ENCODE measurements at regions not wholly inside any gene's neighbourhood (a gene's known extent, or its start where the extent isn't known, plus 50 kb on each side); places are given as distances from the start of the nearest gene placed in this dataset.
A peak's percentile ranks its signal among the peaks of the same experiment; 100 is the strongest.

GRCh38 chr7:108627476-108628051, 57.9 kb downstream of the DNAJB9 start:
- Histone ChIP-seq H3K36me3 (ENCODE audit: low read depth) (no peaks in the 10 kb centered on the region), H3K9me3 (no peaks in the 10 kb centered on the region), H3K4me3 (no peak overlapping the region), H3K4me1 (ENCODE audit: low read depth) (no peaks in the 10 kb centered on the region)
- DNase-seq (no peak), ATAC-seq (no peak)
- TF ChIP-seq, protein P1, sequence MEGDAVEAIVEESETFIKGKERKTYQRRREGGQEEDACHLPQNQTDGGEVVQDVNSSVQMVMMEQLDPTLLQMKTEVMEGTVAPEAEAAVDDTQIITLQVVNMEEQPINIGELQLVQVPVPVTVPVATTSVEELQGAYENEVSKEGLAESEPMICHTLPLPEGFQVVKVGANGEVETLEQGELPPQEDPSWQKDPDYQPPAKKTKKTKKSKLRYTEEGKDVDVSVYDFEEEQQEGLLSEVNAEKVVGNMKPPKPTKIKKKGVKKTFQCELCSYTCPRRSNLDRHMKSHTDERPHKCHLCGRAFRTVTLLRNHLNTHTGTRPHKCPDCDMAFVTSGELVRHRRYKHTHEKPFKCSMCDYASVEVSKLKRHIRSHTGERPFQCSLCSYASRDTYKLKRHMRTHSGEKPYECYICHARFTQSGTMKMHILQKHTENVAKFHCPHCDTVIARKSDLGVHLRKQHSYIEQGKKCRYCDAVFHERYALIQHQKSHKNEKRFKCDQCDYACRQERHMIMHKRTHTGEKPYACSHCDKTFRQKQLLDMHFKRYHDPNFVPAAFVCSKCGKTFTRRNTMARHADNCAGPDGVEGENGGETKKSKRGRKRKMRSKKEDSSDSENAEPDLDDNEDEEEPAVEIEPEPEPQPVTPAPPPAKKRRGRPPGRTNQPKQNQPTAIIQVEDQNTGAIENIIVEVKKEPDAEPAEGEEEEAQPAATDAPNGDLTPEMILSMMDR (IDR thresholded peaks at IDR 0.05): no peak
- intact Hi-C loops (cut with DNase I, micrococcal nuclease): loop anchor here in 1 of 2 donors (10.0 kb wide), 1 partner anchor 347 kb away; no protein-coding TSS in a partner anchor

- Histone ChIP-seq H3K4me3 (no peak overlapping the region), H3K36me3 (ENCODE audit: low read depth) (no peaks in the 10 kb centered on the region), H3K9me3 (no peaks in the 10 kb centered on the region), H3K4me1 (ENCODE audit: low read depth) (no peaks in the 10 kb centered on the region)
- TF ChIP-seq, protein P1 (IDR thresholded peaks at IDR 0.05): no peak
- no peak for ATAC-seq
- intact Hi-C loops (cut with DNase I, micrococcal nuclease): loop anchor here in 1 of 2 donors (10.0 kb wide), 1 partner anchor 346 kb away; no protein-coding TSS in a partner anchor
- DNase-seq: no peak
Observed at GRCh38 chr7:108628678-108629077, 59.0 kb downstream of the DNAJB9 start.

DNA sequence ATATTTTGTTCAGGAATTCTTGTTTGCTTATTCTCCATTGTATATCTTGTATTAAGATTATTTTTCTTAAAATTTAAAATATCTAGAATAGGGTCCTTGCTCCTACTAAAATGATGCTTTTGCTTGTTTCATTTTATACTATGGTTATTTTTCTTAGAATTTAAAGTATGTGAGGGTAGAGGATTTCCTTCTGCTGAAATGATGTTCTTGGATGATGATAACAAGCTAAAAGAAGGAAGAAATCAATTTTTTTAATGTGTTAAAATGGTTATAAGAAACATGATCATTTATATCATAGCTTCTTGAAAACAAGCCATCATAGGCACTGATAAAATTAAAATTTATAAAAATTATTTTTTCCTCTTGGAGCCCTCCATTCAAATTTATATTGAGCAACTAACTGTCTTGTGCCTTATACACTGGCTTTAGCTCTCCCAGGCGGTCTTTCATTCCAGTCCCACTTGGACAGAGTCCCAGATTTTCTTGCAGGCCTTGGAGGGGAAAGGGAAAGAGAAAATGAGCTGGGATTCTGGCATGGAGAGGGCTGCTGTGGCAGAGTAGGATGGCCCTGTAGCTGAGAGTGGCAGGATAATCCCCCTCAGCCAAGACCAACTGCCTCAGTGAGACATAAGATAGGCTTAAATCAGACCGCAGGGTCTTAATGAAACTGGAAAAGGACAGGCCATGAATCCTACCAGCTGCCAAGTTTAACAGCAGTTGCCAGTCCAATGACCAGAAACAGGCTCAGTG, 60.2 kb downstream of the DNAJB9 start:
- ATAC-seq: no peak
- no peaks in the 10 kb centered on the region for H3K36me3 ChIP-seq (ENCODE audit: low read depth)
- peak in 1 of 3 donors; percentile 8 for DNase-seq
- TF ChIP-seq, protein P1 (IDR thresholded peaks at IDR 0.05): no peak
- no peak overlapping the region for H3K4me3 ChIP-seq
- H3K4me1 ChIP-seq (ENCODE audit: low read depth): no peaks in the 10 kb centered on the region
- intact Hi-C loops (cut with DNase I, micrococcal nuclease): loop anchor here in 1 of 2 donors (10.0 kb wide), 1 partner anchor 345 kb away; no protein-coding TSS in a partner anchor
- no peaks in the 10 kb centered on the region for H3K9me3 ChIP-seq

GRCh38 chr7:108634036-108634435, 64.4 kb downstream of the DNAJB9 start:
- Histone ChIP-seq H3K4me1 (ENCODE audit: low read depth) (no peaks in the 10 kb centered on the region), H3K36me3 (ENCODE audit: low read depth) (no peaks in the 10 kb centered on the region), H3K9me3 (no peaks in the 10 kb centered on the region), H3K4me3 (no peak overlapping the region)
- DNase-seq (no peak), ATAC-seq (no peak)
- TF ChIP-seq, protein P1 (IDR thresholded peaks at IDR 0.05): no peak
- intact Hi-C loops (cut with DNase I, micrococcal nuclease): no loop called here

GRCh38 chr7:108634535-108634934, 64.9 kb downstream of the DNAJB9 start:
- H3K4me1 ChIP-seq (ENCODE audit: low read depth): no peaks in the 10 kb centered on the region
- TF ChIP-seq, protein P1 (IDR thresholded peaks at IDR 0.05): no peak
- DNase-seq (no peak), ATAC-seq (no peak)
- intact Hi-C loops (cut with DNase I, micrococcal nuclease): no loop called here
- H3K9me3 ChIP-seq: no peaks in the 10 kb centered on the region
- H3K4me3 ChIP-seq: no peak overlapping the region
- H3K36me3 ChIP-seq (ENCODE audit: low read depth): no peaks in the 10 kb centered on the region
